Gastrocnemius medialis (tissue), 4 donors: ENCODE measurements at regions not wholly inside any gene's neighbourhood (a gene's known extent, or its start where the extent isn't known, plus 50 kb on each side); places are given as distances from the start of the nearest gene placed in this dataset.

Source experiments
- ATAC-seq, 2 donors: fragments of 150-250 bp; one replicate each; pipeline ENCODE4 v1.9.1; 2016
- DNase-seq, 2 donors: peaks; one replicate each; pipeline ENCODE4 v3.0.0-alpha.2; 2019
- H3K27ac ChIP-seq, 4 donors: fragments of 200-600 bp; sonication (generic); 1 replicate in 1 of 4; 2 replicates in 3 of 4; pipeline ENCODE4 v1.5.1; 2016 to 2018; ENCODE audit warnings: mild to moderate bottlenecking in 2 of 4, moderate library complexity in 1 of 4
- H3K27me3 ChIP-seq, 3 donors: fragments of 200-600 bp; sonication (generic) in 2 of 3; 1 replicate in 1 of 3; 2 replicates in 2 of 3; pipeline versions ENCODE4 v1.5.1 to v1.6.0; 2016 to 2019; ENCODE audit warnings: mild to moderate bottlenecking in 1 of 3, moderate library complexity in 1 of 3
- H3K36me3 ChIP-seq, 2 donors: fragments of 200-600 bp; sonication (generic) in 1 of 2; one replicate each; pipeline ENCODE4 v1.5.1; 2017 to 2018
- H3K4me1 ChIP-seq, 2 donors: fragments of 200-600 bp; sonication (generic) in 1 of 2; one replicate each; pipeline ENCODE4 v1.5.1; 2016 to 2017; ENCODE audit warnings: mild to moderate bottlenecking in 2 of 2
- H3K4me3 ChIP-seq, 4 donors: fragments of 200-600 bp; sonication (generic) in 3 of 4; 1 replicate in 1 of 4; 2 replicates in 3 of 4; pipeline ENCODE4 v1.5.1; 2016 to 2019; ENCODE audit warnings: mild to moderate bottlenecking in 2 of 4
- H3K9me3 ChIP-seq, 3 donors: fragments of 200-600 bp; sonication (generic) in 2 of 3; 1 replicate in 1 of 3; 2 replicates in 2 of 3; pipeline ENCODE4 v1.5.1; 2016 to 2019
- CTCF ChIP-seq, 5 experiments: fragments of 450-650 bp in 3 of 5; fragments of 200-600 bp in 2 of 5; sonication (generic) in 2 of 5; IDR thresholded peaks in 4 of 5; conservative IDR thresholded peaks in 1 of 5; 1 replicate in 4 of 5; 2 replicates in 1 of 5; pipeline ENCODE4 v1.5.1; 2016 to 2019; ENCODE audit warnings: antibody characterized with exemption in 5 of 5, mild to moderate bottlenecking in 3 of 5, moderate library complexity in 3 of 5
- POLR2A ChIP-seq, 2 donors: fragments of 450-650 bp; IDR thresholded peaks; one replicate each; pipeline ENCODE4 v1.6.1; 2017; ENCODE audit warnings: antibody characterized with exemption in 2 of 2, mild to moderate bottlenecking in 2 of 2, moderate library complexity in 2 of 2
- in situ Hi-C, 4 donors: fragments of 200-750 bp; cut with MboI; loops; one replicate each; pipeline versions ENCODE4 v1.15.0 to v1.8.0; 2017; ENCODE audit warnings: low sequenced_read_pairs in 4 of 4
- intact Hi-C: fragments of 100-400 bp; cut with DNase I; formaldehyde crosslinking; loops from one replicate; pipeline ENCODE4 v1.15.1; 2023; ENCODE audit warnings: low total_unique reads

GRCh38 chr6:21423106-21423854 lies 170.3 kb upstream of the SOX4 start:
- no peaks in the 10 kb centered on the region for H3K4me1 ChIP-seq

DNA sequence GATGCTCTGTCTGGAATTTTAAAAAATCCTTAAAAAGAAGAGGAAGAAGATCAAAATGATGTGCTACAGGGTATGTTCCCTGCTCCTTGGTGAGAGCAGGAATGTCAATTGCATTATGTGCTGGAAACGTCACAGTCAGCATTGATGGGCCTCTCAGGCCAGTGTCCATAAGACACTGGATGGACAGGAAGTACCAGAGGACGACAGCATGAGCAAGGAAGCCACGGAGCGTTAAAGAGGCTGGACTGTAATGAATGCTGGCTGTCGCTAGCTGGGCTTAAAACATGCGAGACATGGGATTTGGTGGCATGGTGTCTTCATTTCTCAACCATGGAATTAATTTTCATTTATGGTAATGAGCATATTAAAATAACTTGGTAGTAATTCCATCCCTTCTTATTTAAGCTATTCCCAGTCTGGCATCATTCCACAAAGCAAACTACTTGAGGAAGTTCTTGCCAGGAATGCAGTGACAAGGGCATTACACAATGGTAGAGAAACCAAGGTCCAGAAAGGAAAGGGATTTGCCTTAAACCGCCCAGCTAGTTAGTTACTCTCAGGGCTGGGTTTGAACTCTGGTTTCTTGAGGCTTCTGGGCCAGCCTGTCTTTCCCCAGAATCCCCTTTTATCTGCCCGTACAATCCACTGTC lies 166.6 kb upstream of the SOX4 start:
- TF ChIP-seq POLR2A (IDR thresholded peaks at IDR 0.05) (no peak), CTCF (IDR thresholded peaks at IDR 0.05 in 4 of 5, conservative IDR thresholded peaks at IDR 0.05 in 1 of 5) (no peak)
- Histone ChIP-seq H3K36me3 (no peaks in the 10 kb centered on the region), H3K9me3 (no peaks in the 10 kb centered on the region), H3K27ac (no peak overlapping the region), H3K4me3 (no peak overlapping the region), H3K27me3 (no peaks in the 10 kb centered on the region), H3K4me1 (no peaks in the 10 kb centered on the region)
- DNase-seq (no peak), ATAC-seq (no peak)
- intact Hi-C loops: no loop called here
- in situ Hi-C loops: no loop called here

More at GRCh38 chr6:21423106-21423854, 170.3 kb upstream of the SOX4 start:
- no peaks in the 10 kb centered on the region for H3K27me3 ChIP-seq
- H3K27ac ChIP-seq: no peak overlapping the region
- in situ Hi-C loops (no loop called here), intact Hi-C loops (no loop called here)
- no peaks in the 10 kb centered on the region for H3K9me3 ChIP-seq
- H3K36me3 ChIP-seq: no peaks in the 10 kb centered on the region
- no peak overlapping the region for H3K4me3 ChIP-seq
- no peak for TF ChIP-seq CTCF (IDR thresholded peaks at IDR 0.05 in 4 of 5, conservative IDR thresholded peaks at IDR 0.05 in 1 of 5)
- TF ChIP-seq POLR2A (IDR thresholded peaks at IDR 0.05): no peak
- ATAC-seq (no peak), DNase-seq (no peak)

GRCh38 chr6:21429291-21429690 lies 164.3 kb upstream of the SOX4 start:
- DNase-seq: no peak
- TF ChIP-seq POLR2A (IDR thresholded peaks at IDR 0.05) (no peak), CTCF (IDR thresholded peaks at IDR 0.05 in 4 of 5, conservative IDR thresholded peaks at IDR 0.05 in 1 of 5) (no peak)
- Histone ChIP-seq H3K27ac (no peak overlapping the region), H3K9me3 (no peaks in the 10 kb centered on the region), H3K36me3 (no peaks in the 10 kb centered on the region), H3K4me1 (no peaks in the 10 kb centered on the region), H3K27me3 (no peaks in the 10 kb centered on the region), H3K4me3 (no peak overlapping the region)
- no peak for ATAC-seq
- intact Hi-C loops (no loop called here), in situ Hi-C loops (no loop called here)

- Histone ChIP-seq H3K9me3 (no peaks in the 10 kb centered on the region), H3K4me3 (no peak overlapping the region), H3K27me3 (no peaks in the 10 kb centered on the region), H3K4me1 (no peaks in the 10 kb centered on the region), H3K27ac (no peak overlapping the region), H3K36me3 (no peaks in the 10 kb centered on the region)
- in situ Hi-C loops (no loop called here), intact Hi-C loops (no loop called here)
- ATAC-seq (no peak), DNase-seq (no peak)
- no peak for TF ChIP-seq CTCF (IDR thresholded peaks at IDR 0.05 in 4 of 5, conservative IDR thresholded peaks at IDR 0.05 in 1 of 5)
- TF ChIP-seq POLR2A (IDR thresholded peaks at IDR 0.05): no peak
Observed at GRCh38 chr6:21431526-21431925, 162.0 kb upstream of the SOX4 start.
